ENCODE measurements at regions not wholly inside any gene's neighbourhood (a gene's known extent, or its start where the extent isn't known, plus 50 kb on each side); places are given as distances from the start of the nearest gene placed in this dataset.

DNA sequence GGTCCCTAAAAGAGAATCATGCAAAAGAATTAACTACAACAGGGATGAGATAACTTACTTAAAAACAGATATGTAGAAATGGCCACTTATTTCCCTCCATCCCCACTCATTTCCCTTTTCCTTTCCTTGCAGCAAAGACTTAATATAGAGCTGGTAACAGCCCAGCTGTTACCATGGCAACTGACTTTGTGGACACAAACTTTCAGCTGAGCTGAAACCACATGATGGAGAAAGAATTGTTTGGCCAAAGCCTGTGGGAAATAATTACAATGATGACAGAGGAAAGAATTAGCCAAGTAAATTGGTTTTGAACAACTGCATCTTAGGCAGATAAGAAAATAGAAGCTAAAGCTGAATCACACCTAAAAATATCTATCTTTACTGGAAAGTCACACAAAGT lies 364.9 kb downstream of the GALC start:
- H3K27ac ChIP-seq (ENCODE audit: low read depth in 1 of 2, low read length in 2 of 2), result no peak overlapping the region
- H3K4me1 ChIP-seq (ENCODE audit: control insufficient read depth in 4 of 4, insufficient read depth in 4 of 4, low read length in 3 of 4), result no peaks in the 10 kb centered on the region
- no peak for DNase-seq (ENCODE audit: low spot score)
- no peaks in the 10 kb centered on the region for H3K9me3 ChIP-seq (ENCODE audit: control insufficient read depth in 4 of 4, low read length in 3 of 4)
- H3K36me3 ChIP-seq (ENCODE audit: control insufficient read depth in 4 of 4, insufficient read depth in 3 of 4, low read depth in 1 of 4, low read length in 3 of 4), result no peaks in the 10 kb centered on the region
- H3K27me3 ChIP-seq (ENCODE audit: control insufficient read depth in 4 of 4, insufficient read depth in 4 of 4, low read length in 3 of 4), result no peaks in the 10 kb centered on the region
- TF ChIP-seq TAF1 (conservative IDR thresholded peaks at IDR 0.05), result no peak
- no peak for TF ChIP-seq FOXA2 (IDR thresholded peaks at IDR 0.05)
- TF ChIP-seq GABPA (IDR thresholded peaks at IDR 0.05 in 1 of 2, conservative IDR thresholded peaks at IDR 0.05 in 1 of 2), result no peak
- no peak for TF ChIP-seq YY1 (IDR thresholded peaks at IDR 0.05)
- no peak for TF ChIP-seq RAD21 (IDR thresholded peaks at IDR 0.05)
- TF ChIP-seq HNF4G (IDR thresholded peaks at IDR 0.05), result no peak
- no peak for TF ChIP-seq FOXA1 (IDR thresholded peaks at IDR 0.05)
- H3K9ac ChIP-seq (ENCODE audit: low read depth in 1 of 2, low read length in 2 of 2), result no peak overlapping the region
- H3K4me3 ChIP-seq (ENCODE audit: low read depth in 1 of 3, low read length in 3 of 3), result no peak overlapping the region

- no peak for TF ChIP-seq EGR1 (IDR thresholded peaks at IDR 0.05; ENCODE audit: low read depth in 2 of 2)
- TF ChIP-seq ZBTB33 (IDR thresholded peaks at IDR 0.05), result no peak
- no peak for TF ChIP-seq HNF4A (conservative IDR thresholded peaks at IDR 0.05)
- no peak for TF ChIP-seq MAX (IDR thresholded peaks at IDR 0.05)
- no peak for TF ChIP-seq TAF1 (conservative IDR thresholded peaks at IDR 0.05)
- TF ChIP-seq, protein P1, sequence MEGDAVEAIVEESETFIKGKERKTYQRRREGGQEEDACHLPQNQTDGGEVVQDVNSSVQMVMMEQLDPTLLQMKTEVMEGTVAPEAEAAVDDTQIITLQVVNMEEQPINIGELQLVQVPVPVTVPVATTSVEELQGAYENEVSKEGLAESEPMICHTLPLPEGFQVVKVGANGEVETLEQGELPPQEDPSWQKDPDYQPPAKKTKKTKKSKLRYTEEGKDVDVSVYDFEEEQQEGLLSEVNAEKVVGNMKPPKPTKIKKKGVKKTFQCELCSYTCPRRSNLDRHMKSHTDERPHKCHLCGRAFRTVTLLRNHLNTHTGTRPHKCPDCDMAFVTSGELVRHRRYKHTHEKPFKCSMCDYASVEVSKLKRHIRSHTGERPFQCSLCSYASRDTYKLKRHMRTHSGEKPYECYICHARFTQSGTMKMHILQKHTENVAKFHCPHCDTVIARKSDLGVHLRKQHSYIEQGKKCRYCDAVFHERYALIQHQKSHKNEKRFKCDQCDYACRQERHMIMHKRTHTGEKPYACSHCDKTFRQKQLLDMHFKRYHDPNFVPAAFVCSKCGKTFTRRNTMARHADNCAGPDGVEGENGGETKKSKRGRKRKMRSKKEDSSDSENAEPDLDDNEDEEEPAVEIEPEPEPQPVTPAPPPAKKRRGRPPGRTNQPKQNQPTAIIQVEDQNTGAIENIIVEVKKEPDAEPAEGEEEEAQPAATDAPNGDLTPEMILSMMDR (IDR thresholded peaks at IDR 0.05; ENCODE audit: low read depth, low read length, missing input control), result no peak
- TF ChIP-seq FOXA1 (IDR thresholded peaks at IDR 0.05), result no peak
- TF ChIP-seq YY1 (IDR thresholded peaks at IDR 0.05), result no peak
- no peak for TF ChIP-seq JUND (IDR thresholded peaks at IDR 0.05)
- no peak for TF ChIP-seq REST (IDR thresholded peaks at IDR 0.05)
- TF ChIP-seq HNF4G (IDR thresholded peaks at IDR 0.05), result no peak
- Histone ChIP-seq H3K9me3 (ENCODE audit: control insufficient read depth in 4 of 4, low read length in 3 of 4) (peaks cover 0 to 9% (median 3%) of the 10 kb centered on the region in 4 donors), H3K4me3 (ENCODE audit: low read depth in 1 of 3, low read length in 3 of 3) (no peak overlapping the region), H3K9ac (ENCODE audit: low read depth in 1 of 2, low read length in 2 of 2) (no peak overlapping the region), H3K36me3 (ENCODE audit: control insufficient read depth in 4 of 4, insufficient read depth in 3 of 4, low read depth in 1 of 4, low read length in 3 of 4) (no peaks in the 10 kb centered on the region), H3K27ac (ENCODE audit: low read depth in 1 of 2, low read length in 2 of 2) (no peak overlapping the region), H3K4me1 (ENCODE audit: control insufficient read depth in 4 of 4, insufficient read depth in 4 of 4, low read length in 3 of 4) (no peaks in the 10 kb centered on the region), H3K27me3 (ENCODE audit: control insufficient read depth in 4 of 4, insufficient read depth in 4 of 4, low read length in 3 of 4) (no peaks in the 10 kb centered on the region)
- no peak for DNase-seq (ENCODE audit: low spot score)
Observed at GRCh38 chr14:87626266-87626665, 366.7 kb downstream of the GALC start.
